NB4 (cell line): ENCODE measurements at regions not wholly inside any gene's neighbourhood (a gene's known extent, or its start where the extent isn't known, plus 50 kb on each side); places are given as distances from the start of the nearest gene placed in this dataset.

Experiments
- MYC ChIP-seq: IDR thresholded peaks from 2 replicates; pipeline ENCODE4 v1.6.1; 2011; ENCODE audit warnings: low read depth, low read length
- POLR2A ChIP-seq: IDR thresholded peaks from 2 replicates; pipeline ENCODE4 v1.6.1; 2011; ENCODE audit warnings: mild to moderate bottlenecking; ENCODE audit not compliant: insufficient read length; ENCODE audit errors: extremely low read depth
- TF ChIP-seq, protein P1 (sequence below): IDR thresholded peaks from one replicate; pipeline ENCODE4 v1.5.1; 2012; ENCODE audit warnings: low read depth, low read length
- TF ChIP-seq, protein P2 (sequence below): IDR thresholded peaks from 2 replicates; pipeline ENCODE4 v1.6.1; 2011; ENCODE audit warnings: low read depth, low read length

GRCh38 chr13:99448546-99448945 lies 52.7 kb upstream of the TM9SF2 start:
- TF ChIP-seq, protein P1, sequence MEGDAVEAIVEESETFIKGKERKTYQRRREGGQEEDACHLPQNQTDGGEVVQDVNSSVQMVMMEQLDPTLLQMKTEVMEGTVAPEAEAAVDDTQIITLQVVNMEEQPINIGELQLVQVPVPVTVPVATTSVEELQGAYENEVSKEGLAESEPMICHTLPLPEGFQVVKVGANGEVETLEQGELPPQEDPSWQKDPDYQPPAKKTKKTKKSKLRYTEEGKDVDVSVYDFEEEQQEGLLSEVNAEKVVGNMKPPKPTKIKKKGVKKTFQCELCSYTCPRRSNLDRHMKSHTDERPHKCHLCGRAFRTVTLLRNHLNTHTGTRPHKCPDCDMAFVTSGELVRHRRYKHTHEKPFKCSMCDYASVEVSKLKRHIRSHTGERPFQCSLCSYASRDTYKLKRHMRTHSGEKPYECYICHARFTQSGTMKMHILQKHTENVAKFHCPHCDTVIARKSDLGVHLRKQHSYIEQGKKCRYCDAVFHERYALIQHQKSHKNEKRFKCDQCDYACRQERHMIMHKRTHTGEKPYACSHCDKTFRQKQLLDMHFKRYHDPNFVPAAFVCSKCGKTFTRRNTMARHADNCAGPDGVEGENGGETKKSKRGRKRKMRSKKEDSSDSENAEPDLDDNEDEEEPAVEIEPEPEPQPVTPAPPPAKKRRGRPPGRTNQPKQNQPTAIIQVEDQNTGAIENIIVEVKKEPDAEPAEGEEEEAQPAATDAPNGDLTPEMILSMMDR, result no peak
- TF ChIP-seq POLR2A (no peak), MYC (no peak)
- TF ChIP-seq, protein P2, sequence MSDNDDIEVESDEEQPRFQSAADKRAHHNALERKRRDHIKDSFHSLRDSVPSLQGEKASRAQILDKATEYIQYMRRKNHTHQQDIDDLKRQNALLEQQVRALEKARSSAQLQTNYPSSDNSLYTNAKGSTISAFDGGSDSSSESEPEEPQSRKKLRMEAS, result no peak
